Rectal smooth muscle tissue (tissue), 1 donor: ENCODE measurements at regions not wholly inside any gene's neighbourhood (a gene's known extent, or its start where the extent isn't known, plus 50 kb on each side); places are given as distances from the start of the nearest gene placed in this dataset.

ENCODE experiments used
- H3K27ac ChIP-seq: one replicate; pipeline ENCODE4 v1.7.0; 2013; ENCODE audit warnings: low read depth, low read length, inconsistent platforms
- H3K27me3 ChIP-seq: one replicate; pipeline ENCODE4 v1.7.0; 2013; ENCODE audit warnings: low read length; ENCODE audit not compliant: control insufficient read depth, insufficient read depth
- H3K36me3 ChIP-seq: one replicate; pipeline ENCODE4 v1.7.0; 2013; ENCODE audit warnings: low read length; ENCODE audit not compliant: control insufficient read depth, insufficient read depth
- H3K4me1 ChIP-seq: one replicate; pipeline ENCODE4 v1.7.0; 2013; ENCODE audit warnings: low read length; ENCODE audit not compliant: control insufficient read depth, insufficient read depth
- H3K4me3 ChIP-seq: one replicate; pipeline ENCODE4 v1.7.0; 2013; ENCODE audit warnings: low read length
- H3K9ac ChIP-seq: one replicate; pipeline ENCODE4 v1.7.0; 2013; ENCODE audit warnings: low read length

- Histone ChIP-seq H3K4me1 (peaks cover 2% of the 10 kb centered on the region), H3K27ac (no peak overlapping the region), H3K36me3 (no peaks in the 10 kb centered on the region)
Observed at GRCh38 chr10:124296813-124297788, 121.6 kb downstream of the OAT start.

GRCh38 chr10:124296121-124296812 lies 122.5 kb downstream of the OAT start:
- Histone ChIP-seq H3K4me3 (no peak overlapping the region), H3K9ac (no peak overlapping the region), H3K36me3 (no peaks in the 10 kb centered on the region), H3K27me3 (no peaks in the 10 kb centered on the region), H3K4me1 (peaks cover 2% of the 10 kb centered on the region), H3K27ac (no peak overlapping the region)

More at GRCh38 chr10:124296813-124297788, 121.6 kb downstream of the OAT start:
- Histone ChIP-seq H3K9ac (no peak overlapping the region), H3K27me3 (no peaks in the 10 kb centered on the region), H3K4me3 (no peak overlapping the region)

- no peak overlapping the region for H3K27ac ChIP-seq
- H3K4me3 ChIP-seq, result no peak overlapping the region
- H3K36me3 ChIP-seq, result no peaks in the 10 kb centered on the region
- H3K9ac ChIP-seq, result no peak overlapping the region
- H3K4me1 ChIP-seq, result peaks cover 2% of the 10 kb centered on the region
- no peaks in the 10 kb centered on the region for H3K27me3 ChIP-seq
Observed at GRCh38 chr10:124294811-124295770, 123.6 kb downstream of the OAT start.

DNA sequence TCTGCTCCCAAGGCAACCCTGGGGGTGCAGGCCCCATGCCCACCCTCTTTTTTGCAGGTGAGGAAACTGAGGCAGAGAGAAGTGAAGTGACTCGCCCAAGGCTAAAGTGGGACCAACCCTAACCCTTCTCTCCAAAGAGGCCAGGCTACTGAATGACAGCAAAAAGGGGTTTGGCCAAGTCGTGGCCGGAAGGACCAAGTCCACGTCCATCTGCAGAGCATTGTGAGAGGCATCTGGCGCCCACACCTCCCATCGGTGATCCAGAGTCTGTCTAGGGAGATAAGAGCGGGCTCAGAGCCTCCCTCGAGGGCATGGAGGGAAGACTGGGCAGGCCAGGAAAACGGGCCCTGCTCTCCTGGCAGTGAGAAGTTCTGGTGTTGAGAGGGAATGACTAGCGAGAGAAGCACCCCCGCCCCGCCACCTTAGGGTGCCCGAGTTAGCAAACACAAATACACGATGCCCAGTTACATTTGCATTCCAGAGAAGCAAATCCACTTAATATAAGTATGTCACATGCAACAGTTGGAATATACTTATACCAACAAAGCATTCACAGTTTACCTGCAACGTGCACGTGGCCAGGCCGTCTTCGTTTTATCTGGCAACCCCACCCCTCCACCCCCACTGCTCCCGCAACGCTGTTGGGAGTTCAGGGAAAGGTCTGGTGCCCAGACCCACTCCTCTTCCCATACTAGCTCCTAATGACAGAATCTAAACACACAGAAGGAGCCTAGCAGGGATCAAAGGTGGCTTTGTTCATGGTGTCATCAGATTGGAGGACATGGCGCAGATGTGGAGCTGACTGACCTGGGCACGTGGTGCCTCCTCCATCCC lies 124.9 kb downstream of the OAT start:
- H3K27me3 ChIP-seq, result no peaks in the 10 kb centered on the region
- H3K9ac ChIP-seq, result no peak overlapping the region
- H3K36me3 ChIP-seq, result no peaks in the 10 kb centered on the region
- peaks cover 2% of the 10 kb centered on the region for H3K4me1 ChIP-seq
- no peak overlapping the region for H3K27ac ChIP-seq
- no peak overlapping the region for H3K4me3 ChIP-seq

DNA sequence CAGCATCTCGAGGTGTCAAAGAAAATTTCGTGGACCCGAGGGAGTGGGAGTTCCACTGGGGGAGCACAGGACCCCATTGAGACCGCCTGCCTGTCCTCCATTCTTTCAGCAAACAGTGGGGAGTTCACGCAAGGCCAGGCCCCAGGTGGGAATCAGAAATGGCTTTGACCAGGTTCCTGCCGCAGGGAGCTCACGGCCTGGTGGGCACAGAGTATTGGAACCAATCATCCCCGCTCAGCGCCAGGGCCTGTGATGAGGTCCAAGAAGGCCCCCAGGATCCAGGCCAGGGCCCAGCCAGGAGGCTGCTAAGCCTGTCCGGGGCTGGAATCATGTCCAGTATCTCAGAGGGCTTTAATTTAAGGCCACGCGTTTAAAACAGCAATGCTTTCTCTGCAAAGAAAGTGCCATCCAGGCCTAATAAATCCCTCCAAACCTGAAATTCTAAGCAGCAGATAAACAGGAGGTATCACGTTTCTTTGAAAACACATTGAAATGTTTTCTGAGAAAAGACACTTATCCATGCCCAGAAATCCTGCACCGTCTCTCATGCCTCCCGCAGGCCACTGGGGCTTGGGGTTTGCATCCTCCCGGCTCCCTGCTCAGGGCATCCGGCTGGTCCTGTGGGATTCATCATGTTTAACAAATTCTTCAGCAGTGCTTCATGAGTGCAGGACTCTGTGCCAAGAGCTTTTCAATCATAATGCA lies 125.7 kb downstream of the OAT start:
- Histone ChIP-seq H3K4me1 (peaks cover 2% of the 10 kb centered on the region), H3K27me3 (no peaks in the 10 kb centered on the region), H3K27ac (no peak overlapping the region), H3K36me3 (no peaks in the 10 kb centered on the region), H3K9ac (no peak overlapping the region), H3K4me3 (no peak overlapping the region)

- H3K4me1 ChIP-seq, result peaks cover 2% of the 10 kb centered on the region
- H3K36me3 ChIP-seq, result no peaks in the 10 kb centered on the region
- H3K27ac ChIP-seq, result no peak overlapping the region
- no peaks in the 10 kb centered on the region for H3K27me3 ChIP-seq
- H3K4me3 ChIP-seq, result no peak overlapping the region
- no peak overlapping the region for H3K9ac ChIP-seq
Observed at GRCh38 chr10:124291001-124291701, 127.6 kb downstream of the OAT start.

DNA sequence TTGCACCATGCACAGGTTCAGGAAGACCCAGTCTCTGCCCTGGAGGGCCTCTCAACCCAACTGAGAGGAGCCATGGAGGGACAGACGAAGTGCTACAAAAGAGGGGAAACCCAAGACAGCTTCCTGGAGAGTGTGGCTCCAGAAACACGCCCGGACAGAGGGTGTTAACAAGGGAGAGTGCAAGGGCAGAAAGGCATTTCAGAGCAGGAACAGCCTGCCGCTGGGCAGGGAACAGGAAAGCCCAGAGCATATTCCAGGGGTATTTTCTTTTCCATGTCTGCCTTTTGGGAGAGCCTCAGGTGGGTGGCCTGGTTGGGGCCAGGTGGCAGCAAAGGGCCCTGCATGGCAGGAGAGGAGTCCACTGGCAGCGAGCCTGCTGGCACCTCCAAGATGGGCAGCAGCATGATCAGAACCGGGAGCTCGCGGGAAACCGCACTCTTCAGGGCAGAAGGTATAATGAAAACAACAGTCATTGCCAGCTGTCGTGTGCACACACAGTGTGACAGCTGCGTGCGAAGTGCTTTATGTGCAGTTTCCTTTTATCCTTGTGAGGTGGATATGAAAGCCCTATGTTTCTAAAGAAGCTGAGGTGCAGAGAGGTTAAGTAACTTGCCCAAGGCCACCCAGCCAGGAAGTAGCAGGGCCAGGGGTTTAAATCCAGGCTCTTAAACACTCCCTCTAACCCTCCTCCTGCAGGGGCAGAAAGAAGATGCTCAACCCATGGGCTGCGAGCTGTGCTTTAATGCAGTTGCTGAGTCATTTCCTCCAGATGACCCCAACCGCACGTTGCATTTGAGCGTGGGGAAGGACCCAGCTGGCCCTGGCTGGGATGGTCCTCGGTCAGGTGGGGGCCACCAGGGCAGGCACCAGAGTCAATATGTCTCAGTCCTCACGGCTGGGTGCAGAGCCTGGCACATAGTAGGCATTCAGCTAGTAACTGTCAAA lies 128.6 kb downstream of the OAT start:
- peaks cover 2% of the 10 kb centered on the region for H3K4me1 ChIP-seq
- H3K9ac ChIP-seq, result no peak overlapping the region
- no peaks in the 10 kb centered on the region for H3K27me3 ChIP-seq
- no peak overlapping the region for H3K4me3 ChIP-seq
- no peaks in the 10 kb centered on the region for H3K36me3 ChIP-seq
- H3K27ac ChIP-seq, result no peak overlapping the region

- Histone ChIP-seq H3K4me1 (no peaks in the 10 kb centered on the region), H3K4me3 (no peak overlapping the region), H3K27me3 (no peaks in the 10 kb centered on the region), H3K9ac (no peak overlapping the region), H3K27ac (no peak overlapping the region), H3K36me3 (no peaks in the 10 kb centered on the region)
Observed at GRCh38 chr10:124288928-124289850, 129.5 kb downstream of the OAT start.

DNA sequence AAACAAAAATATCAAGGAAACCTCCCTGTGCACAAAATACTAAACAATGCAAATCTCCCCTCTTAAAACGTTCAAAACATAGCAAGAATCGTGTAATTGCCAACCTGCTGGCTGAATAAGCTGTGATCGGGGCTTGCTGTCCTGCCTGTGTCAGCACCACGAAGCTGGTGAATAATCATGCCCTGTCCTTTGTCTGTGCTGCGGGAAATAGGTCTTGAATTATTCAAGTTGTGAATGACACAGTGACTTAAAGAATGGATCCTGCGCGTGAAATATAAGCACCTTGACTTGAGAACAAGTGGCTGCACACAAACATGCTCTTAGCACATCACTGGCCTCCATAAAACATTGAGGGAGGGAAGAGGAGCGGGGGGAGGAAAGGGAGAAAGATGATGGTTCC lies 130.2 kb downstream of the OAT start:
- no peaks in the 10 kb centered on the region for H3K36me3 ChIP-seq
- no peaks in the 10 kb centered on the region for H3K4me1 ChIP-seq
- H3K4me3 ChIP-seq, result no peak overlapping the region
- no peaks in the 10 kb centered on the region for H3K27me3 ChIP-seq
- H3K9ac ChIP-seq, result no peak overlapping the region
- no peak overlapping the region for H3K27ac ChIP-seq
